ENCODE measurements at regions not wholly inside any gene's neighbourhood (a gene's known extent, or its start where the extent isn't known, plus 50 kb on each side); places are given as distances from the start of the nearest gene placed in this dataset.

DNA sequence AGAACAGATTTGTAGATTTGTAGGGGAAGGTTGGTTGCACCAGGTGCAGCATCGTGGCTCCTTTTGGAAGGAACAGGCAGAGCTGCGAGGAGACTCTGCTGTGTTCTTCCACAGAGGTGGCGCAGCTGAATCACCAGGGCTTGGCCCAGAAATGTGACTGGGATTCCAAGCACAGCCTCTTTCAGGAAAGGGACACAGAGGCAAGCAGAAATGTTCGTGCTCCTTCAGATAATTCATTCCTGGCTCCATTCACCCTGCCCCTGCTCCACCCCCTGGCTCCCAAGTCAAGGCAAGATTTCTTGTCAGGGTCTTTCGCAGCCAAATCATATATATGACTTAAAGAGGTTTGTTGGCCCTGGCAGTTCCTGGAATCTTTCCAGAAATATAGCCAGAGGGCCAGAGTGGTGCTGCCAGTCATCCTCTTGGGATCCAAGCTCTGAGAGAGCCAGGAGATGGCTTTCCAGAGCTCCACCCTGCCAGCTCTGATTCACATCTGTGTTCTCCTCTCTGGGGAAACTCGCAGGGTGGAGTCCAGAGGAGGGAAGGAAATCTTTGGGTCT, 203.9 kb upstream of the TANK start:
- TF ChIP-seq CTCF (IDR thresholded peaks at IDR 0.05), result no peak
- no peaks in the 10 kb centered on the region for H3K4me1 ChIP-seq (ENCODE audit: control insufficient read depth, insufficient read depth, low read length)
- ATAC-seq (no peak), DNase-seq (no peak)
- Mint-ChIP-seq H3K4me3 (no peak overlapping the region), H3K27me3 (ENCODE audit: low read depth in 2 of 2) (peaks cover 0 to 8% of the 10 kb centered on the region in 2 donors), H3K36me3 (no peaks in the 10 kb centered on the region), H3K27ac (no peak overlapping the region), H3K4me1 (no peaks in the 10 kb centered on the region), H3K9me3 (no peaks in the 10 kb centered on the region)
- no peak overlapping the region for H3K27ac ChIP-seq (ENCODE audit: low read length)
- intact Hi-C loops (cut with micrococcal nuclease), result no loop called here
- no peaks in the 10 kb centered on the region for H3K9me3 ChIP-seq (ENCODE audit: control insufficient read depth, insufficient read depth, low read length)
- H3K4me3 ChIP-seq (ENCODE audit: low read length), result no peak overlapping the region
- H3K36me3 ChIP-seq (ENCODE audit: control insufficient read depth, insufficient read depth, low read length), result no peaks in the 10 kb centered on the region
- no peaks in the 10 kb centered on the region for H3K27me3 ChIP-seq (ENCODE audit: control insufficient read depth, insufficient read depth, low read length)
- WGBS (ENCODE audit: insufficient coverage), result 84% methylated on average over 6 of the region's 6 CpGs

DNA sequence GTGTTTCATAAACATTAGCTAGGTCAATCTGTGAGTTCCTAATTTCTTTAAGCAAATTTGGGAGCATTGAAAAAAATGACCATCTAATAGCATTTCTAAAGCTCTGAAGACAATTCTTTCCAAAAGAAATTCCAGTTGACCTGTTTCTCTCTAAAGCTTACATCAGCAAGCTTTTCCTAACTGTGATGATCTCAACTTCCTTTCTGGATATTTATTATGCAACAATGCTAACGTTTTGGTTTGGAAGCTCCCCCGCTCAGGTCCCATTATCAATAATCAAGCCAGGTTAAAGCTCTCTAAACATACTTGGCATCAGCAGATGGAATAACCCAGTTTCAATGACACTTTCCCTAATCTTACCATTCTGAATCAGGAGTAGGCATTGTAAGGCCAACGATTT, 196.3 kb upstream of the TANK start:
- intact Hi-C loops (cut with micrococcal nuclease), result no loop called here
- WGBS (ENCODE audit: insufficient coverage), result 68% methylated on average over 3 of the region's 3 CpGs
- no peak for ATAC-seq

DNA sequence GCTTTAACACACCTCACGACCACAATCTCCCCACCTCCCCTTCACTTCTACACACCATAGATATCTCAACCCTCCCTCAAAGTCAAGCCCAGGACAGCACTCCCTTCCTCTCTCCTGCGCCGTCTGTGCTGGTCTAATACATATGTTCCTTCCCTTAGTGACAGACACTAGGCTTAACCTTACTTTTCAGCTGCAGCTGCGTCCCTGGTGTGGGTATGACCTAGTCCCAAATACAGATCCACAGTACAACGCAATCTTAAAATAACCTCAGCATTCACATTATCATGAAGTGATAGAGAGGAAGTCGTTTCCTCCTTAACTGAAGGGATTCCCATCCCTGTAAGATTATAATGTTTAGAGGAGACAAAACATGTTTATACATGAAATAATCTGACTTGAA, 192.7 kb upstream of the TANK start:
- no peaks in the 10 kb centered on the region for H3K4me1 ChIP-seq (ENCODE audit: control insufficient read depth, insufficient read depth, low read length)
- H3K27me3 ChIP-seq (ENCODE audit: control insufficient read depth, insufficient read depth, low read length), result no peaks in the 10 kb centered on the region
- no peak overlapping the region for H3K27ac Mint-ChIP-seq
- no peaks in the 10 kb centered on the region for H3K4me1 Mint-ChIP-seq
- H3K27me3 Mint-ChIP-seq (ENCODE audit: low read depth in 2 of 2), result peaks cover 3 to 24% of the 10 kb centered on the region in 2 donors
- ATAC-seq (no peak), DNase-seq (no peak)
- H3K36me3 ChIP-seq (ENCODE audit: control insufficient read depth, insufficient read depth, low read length), result no peaks in the 10 kb centered on the region
- H3K9me3 ChIP-seq (ENCODE audit: control insufficient read depth, insufficient read depth, low read length), result no peaks in the 10 kb centered on the region
- no peaks in the 10 kb centered on the region for H3K36me3 Mint-ChIP-seq
- no peak overlapping the region for H3K27ac ChIP-seq (ENCODE audit: low read length)
- TF ChIP-seq CTCF (IDR thresholded peaks at IDR 0.05), result no peak
- no peaks in the 10 kb centered on the region for H3K9me3 Mint-ChIP-seq
- intact Hi-C loops (cut with micrococcal nuclease), result no loop called here
- H3K4me3 ChIP-seq (ENCODE audit: low read length), result no peak overlapping the region
- WGBS (ENCODE audit: insufficient coverage), result 66% methylated on average over 3 of the region's 6 CpGs
- no peak overlapping the region for H3K4me3 Mint-ChIP-seq

More for the DNA sequence above, 196.3 kb upstream of the TANK start:
- no peak for DNase-seq
- Mint-ChIP-seq H3K4me3 (no peak overlapping the region), H3K9me3 (no peaks in the 10 kb centered on the region), H3K36me3 (no peaks in the 10 kb centered on the region), H3K27ac (no peak overlapping the region), H3K27me3 (ENCODE audit: low read depth in 2 of 2) (peaks cover 4 to 24% of the 10 kb centered on the region in 2 donors), H3K4me1 (no peaks in the 10 kb centered on the region)
- Histone ChIP-seq H3K4me3 (ENCODE audit: low read length) (no peak overlapping the region), H3K4me1 (ENCODE audit: control insufficient read depth, insufficient read depth, low read length) (no peaks in the 10 kb centered on the region), H3K27ac (ENCODE audit: low read length) (no peak overlapping the region), H3K9me3 (ENCODE audit: control insufficient read depth, insufficient read depth, low read length) (no peaks in the 10 kb centered on the region), H3K27me3 (ENCODE audit: control insufficient read depth, insufficient read depth, low read length) (no peaks in the 10 kb centered on the region), H3K36me3 (ENCODE audit: control insufficient read depth, insufficient read depth, low read length) (no peaks in the 10 kb centered on the region)
- TF ChIP-seq CTCF (IDR thresholded peaks at IDR 0.05), result no peak

GRCh38 chr2:160968183-160968582, 192.0 kb upstream of the TANK start:
- no peaks in the 10 kb centered on the region for H3K4me1 ChIP-seq (ENCODE audit: control insufficient read depth, insufficient read depth, low read length)
- intact Hi-C loops (cut with micrococcal nuclease), result no loop called here
- Mint-ChIP-seq H3K36me3 (no peaks in the 10 kb centered on the region), H3K27ac (no peak overlapping the region), H3K27me3 (ENCODE audit: low read depth in 2 of 2) (peaks cover 3 to 24% of the 10 kb centered on the region in 2 donors), H3K9me3 (no peaks in the 10 kb centered on the region), H3K4me3 (no peak overlapping the region), H3K4me1 (no peaks in the 10 kb centered on the region)
- H3K9me3 ChIP-seq (ENCODE audit: control insufficient read depth, insufficient read depth, low read length), result no peaks in the 10 kb centered on the region
- H3K27ac ChIP-seq (ENCODE audit: low read length), result no peak overlapping the region
- DNase-seq (no peak), ATAC-seq (no peak)
- H3K36me3 ChIP-seq (ENCODE audit: control insufficient read depth, insufficient read depth, low read length), result no peaks in the 10 kb centered on the region
- H3K4me3 ChIP-seq (ENCODE audit: low read length), result no peak overlapping the region
- no peak for TF ChIP-seq CTCF (IDR thresholded peaks at IDR 0.05)
- H3K27me3 ChIP-seq (ENCODE audit: control insufficient read depth, insufficient read depth, low read length), result no peaks in the 10 kb centered on the region
- no CpG with 5 or more reads among the region's 2 CpGs for WGBS (ENCODE audit: insufficient coverage)

All from natural killer cell (primary cell).